SK-N-SH treated with all-trans-retinoic acid at 6 μM for 48 hours (cell line): ENCODE measurements at regions not wholly inside any gene's neighbourhood (a gene's known extent, or its start where the extent isn't known, plus 50 kb on each side); places are given as distances from the start of the nearest gene placed in this dataset.
A peak's percentile ranks its signal among the peaks of the same experiment; 100 is the strongest.
"Not testable (repeated sequence)": the region's sequence is repeated elsewhere in the genome, so short reads cannot be mapped to it uniquely, and the experiment has no call there.

ENCODE experiments used
- ATAC-seq: fragments of 200-7000 bp; cut with Tn5 transposase; 3 replicates; pipeline ENCODE4 v1.9.1; 2020; ENCODE audit warnings: mild to moderate bottlenecking, moderate library complexity
- ARNTL ChIP-seq: fragments of 450-650 bp; formaldehyde crosslinking; IDR thresholded peaks from 2 replicates; pipeline ENCODE4 v1.5.0; 2020; ENCODE audit warnings: low read depth, mild to moderate bottlenecking, moderate library complexity, borderline replicate concordance
- OSR1 ChIP-seq: fragments of 250-450 bp; sonication (Bioruptor Pico); IDR thresholded peaks from 2 replicates; pipeline ENCODE4 v1.8.0; 2022; ENCODE audit warnings: moderate library complexity, mild to moderate bottlenecking, inconsistent platforms
- PATZ1 ChIP-seq: fragments of 250-450 bp; sonication (Bioruptor Pico); IDR thresholded peaks from 2 replicates; pipeline ENCODE4 v1.8.0; 2020; ENCODE audit warnings: mild to moderate bottlenecking, moderate library complexity, borderline replicate concordance
- ZFP30 ChIP-seq: fragments of 450-650 bp; formaldehyde crosslinking; IDR thresholded peaks from 2 replicates; pipeline ENCODE4 v1.5.0; 2022; ENCODE audit warnings: mild to moderate bottlenecking, moderate library complexity
- ZNF70 ChIP-seq: fragments of 450-650 bp; formaldehyde crosslinking; IDR thresholded peaks from 2 replicates; pipeline ENCODE4 v1.5.0; 2020; ENCODE audit warnings: mild to moderate bottlenecking, moderate library complexity

GRCh38 chr12:9319044-9319841 is 111.0 kb upstream of the PZP start:
- ATAC-seq, result peak; percentile 74
- TF ChIP-seq ZNF70 (no peak), PATZ1 (no peak), ARNTL (no peak), OSR1 (CRISPR knock-in tag) (no peak), ZFP30 (CRISPR knock-in tag) (no peak)
- TF ChIP-seq, all 23 proteins: peak for 0

- not testable (repeated sequence) for ATAC-seq
These were observed 105.3 kb upstream of the PZP start for GRCh38 chr12:9313479-9313878.

GRCh38 chr12:9312406-9313392 is 104.5 kb upstream of the PZP start:
- ATAC-seq, result not testable (repeated sequence)

DNA sequence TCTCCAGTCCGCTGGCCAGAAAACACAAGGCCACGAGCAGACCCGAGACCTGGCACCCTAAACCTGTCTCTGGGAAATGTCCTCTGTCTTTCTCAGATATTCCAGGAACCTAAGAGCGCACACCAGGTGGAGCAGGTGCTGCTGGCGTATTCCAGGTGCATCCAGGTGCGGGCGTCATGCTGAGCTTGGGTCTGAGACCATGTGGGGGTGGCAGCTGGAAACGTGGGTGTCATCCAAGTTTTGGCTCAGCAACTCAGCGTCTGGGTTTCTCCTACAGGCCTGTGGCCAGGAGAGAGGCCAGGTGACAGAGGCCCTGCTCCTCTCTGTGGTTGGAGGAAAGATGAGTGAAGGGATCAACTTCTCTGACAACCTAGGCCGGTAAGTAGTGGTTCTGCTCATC is 103.3 kb upstream of the PZP start:
- not testable (repeated sequence) for ATAC-seq

- not testable (repeated sequence) for ATAC-seq
These were observed 102.5 kb upstream of the PZP start for GRCh38 chr12:9310645-9311044.

DNA sequence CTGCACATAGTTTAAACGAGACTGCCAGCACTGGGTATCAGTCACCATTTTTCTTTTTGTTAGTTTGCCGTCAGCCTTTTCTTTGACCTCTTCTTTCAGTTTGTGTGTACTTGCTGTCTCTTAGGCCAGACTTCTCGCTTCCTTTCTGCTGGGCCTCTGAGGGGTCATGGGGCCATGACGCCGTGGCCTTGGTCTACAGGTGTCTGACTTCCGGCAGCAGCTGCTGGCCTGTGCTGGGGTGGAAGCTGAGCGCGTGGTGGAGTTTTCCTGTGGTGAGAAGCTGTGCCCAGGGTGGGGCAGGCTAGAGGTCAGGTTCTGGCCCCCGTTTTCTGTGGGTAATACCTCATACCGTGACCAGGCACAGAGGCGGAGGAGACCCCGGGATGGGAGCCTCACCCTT is 101.6 kb upstream of the PZP start:
- not testable (repeated sequence) for ATAC-seq

- ATAC-seq, result not testable (repeated sequence)
These were observed 100.5 kb upstream of the PZP start for GRCh38 chr12:9308745-9309144.

GRCh38 chr12:9308163-9308562 is 100.0 kb upstream of the PZP start:
- not testable (repeated sequence) for ATAC-seq

DNA sequence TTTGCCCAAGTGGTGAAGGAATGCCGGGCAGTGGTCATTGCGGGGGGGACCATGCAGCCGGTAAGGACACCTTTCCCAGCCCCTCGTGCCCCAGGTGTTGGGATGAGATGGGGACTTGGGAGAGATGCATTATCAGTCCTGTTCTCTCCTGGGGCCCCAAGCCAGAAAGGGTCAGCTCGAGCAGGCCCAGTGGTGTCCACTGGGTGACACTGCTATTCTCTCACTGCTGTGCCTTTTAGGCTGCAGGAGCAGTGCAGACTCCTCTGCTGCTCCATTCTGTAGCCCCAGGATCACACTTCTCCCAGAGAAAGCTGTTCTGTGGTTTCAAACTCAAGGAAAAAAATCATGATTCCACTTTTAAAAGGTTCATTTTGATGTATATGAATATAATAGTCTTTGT is 99.1 kb upstream of the PZP start:
- not testable (repeated sequence) for ATAC-seq

DNA sequence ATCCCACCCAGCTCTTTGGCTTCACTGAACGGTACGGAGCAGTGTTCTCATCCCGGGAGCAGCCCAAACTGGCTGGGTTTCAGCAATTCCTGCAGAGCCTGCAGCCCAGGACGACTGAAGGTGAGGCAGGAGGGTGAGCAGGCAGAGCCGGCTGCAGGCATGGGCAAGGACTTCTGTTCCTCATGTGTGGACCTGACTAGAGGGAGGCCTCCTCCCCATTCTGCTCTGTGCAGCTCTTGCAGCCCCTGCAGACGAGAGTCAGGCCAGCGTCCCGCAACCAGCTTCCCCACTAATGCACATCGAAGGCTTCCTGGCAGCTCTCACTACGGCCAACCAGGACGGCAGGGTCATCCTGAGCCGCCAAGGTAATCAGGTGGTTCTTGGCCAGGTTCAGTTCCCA is 97.8 kb upstream of the PZP start:
- ATAC-seq, result not testable (repeated sequence)

DNA sequence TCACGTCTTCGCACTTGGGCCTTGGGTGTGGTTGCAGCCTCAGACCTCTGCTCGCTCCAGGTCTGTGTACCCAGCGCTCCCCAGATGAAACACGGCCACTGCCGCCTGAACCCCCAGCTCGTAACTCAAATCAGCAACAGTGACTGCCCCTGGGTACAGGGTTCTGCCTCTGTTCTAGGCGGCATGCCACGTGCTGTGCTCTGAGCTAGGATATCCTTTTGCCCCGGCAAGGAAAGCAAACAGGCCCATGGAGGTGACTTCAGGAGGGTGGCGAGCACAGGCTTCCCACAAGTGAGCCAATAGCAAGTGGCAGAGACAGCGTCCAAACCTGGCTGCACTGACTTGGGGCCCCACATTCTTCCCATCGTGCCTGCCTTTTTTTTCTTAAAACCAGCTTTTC is 96.3 kb upstream of the PZP start:
- not testable (repeated sequence) for ATAC-seq

DNA sequence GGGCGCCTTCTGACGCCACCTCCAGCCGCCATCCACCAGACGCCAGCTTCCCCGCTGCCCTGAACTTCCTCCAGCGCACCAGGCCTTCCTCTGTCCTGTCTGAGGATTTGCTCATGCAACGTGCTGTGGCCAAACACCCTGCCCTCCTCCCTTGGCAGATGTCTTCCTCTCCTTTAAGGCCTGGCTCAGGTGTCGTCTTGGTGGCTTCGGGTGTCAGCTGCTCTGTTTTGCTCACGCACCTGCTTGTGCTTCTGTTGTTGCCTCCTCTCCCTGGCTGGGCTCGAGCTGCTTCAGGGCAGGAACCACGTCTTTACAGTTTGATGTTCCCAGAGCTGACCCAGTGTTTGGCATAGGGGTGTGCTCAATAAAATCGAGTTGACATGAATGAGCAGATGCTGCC is 87.7 kb upstream of the PZP start:
- ATAC-seq, result not testable (repeated sequence)

DNA sequence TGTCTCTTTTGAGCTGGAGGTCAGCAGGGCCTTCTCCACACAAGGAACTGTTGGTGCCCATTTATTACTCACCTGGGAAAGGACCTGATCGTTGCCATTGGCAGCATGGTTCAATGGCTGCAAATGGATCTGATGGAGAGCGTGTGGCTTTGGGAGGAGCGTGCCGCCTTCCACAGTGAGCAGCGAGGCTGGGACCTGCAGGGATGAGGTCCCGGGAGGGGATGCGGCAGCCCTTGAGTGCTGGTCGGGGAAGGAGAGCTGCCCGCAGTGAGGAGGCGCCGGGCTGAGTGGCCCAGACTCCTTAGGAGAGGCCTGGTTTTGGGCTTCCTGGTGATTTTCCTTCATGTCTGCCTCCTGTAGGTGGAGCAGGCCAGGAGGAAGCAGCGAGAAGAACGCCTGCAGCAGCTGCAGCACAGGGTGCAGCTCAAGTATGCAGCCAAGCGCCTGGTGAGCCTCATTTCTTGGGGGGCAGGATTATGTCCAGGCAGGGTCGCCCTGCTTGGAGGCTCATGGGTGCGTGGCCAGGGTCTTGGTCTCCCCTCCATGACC is 86.0 kb upstream of the PZP start:
- ATAC-seq, result not testable (repeated sequence)

- not testable (repeated sequence) for ATAC-seq
These were observed 85.2 kb upstream of the PZP start for GRCh38 chr12:9293391-9293790.

- not testable (repeated sequence) for ATAC-seq
These were observed 81.8 kb upstream of the PZP start for GRCh38 chr12:9289984-9290383.

DNA sequence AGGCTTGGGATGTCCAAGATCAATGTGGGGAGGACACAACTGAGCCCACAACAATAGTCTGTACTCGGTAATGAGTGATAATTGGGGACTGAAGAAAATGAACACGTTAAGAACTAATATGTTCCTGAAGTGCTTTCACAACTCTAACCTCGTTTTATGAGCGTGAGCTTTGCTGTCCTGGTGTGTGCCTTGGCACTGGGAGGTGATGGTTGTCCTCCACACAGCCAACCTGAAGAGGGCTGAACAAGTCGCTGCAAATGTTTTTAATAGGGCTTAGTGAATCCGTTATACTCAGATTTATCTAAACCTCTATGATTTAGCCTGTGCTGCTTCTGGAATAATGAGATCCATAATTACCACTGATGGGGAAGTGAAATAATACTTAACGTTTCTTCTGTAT is 76.5 kb upstream of the PZP start:
- peak; percentile 9 for ATAC-seq

DNA sequence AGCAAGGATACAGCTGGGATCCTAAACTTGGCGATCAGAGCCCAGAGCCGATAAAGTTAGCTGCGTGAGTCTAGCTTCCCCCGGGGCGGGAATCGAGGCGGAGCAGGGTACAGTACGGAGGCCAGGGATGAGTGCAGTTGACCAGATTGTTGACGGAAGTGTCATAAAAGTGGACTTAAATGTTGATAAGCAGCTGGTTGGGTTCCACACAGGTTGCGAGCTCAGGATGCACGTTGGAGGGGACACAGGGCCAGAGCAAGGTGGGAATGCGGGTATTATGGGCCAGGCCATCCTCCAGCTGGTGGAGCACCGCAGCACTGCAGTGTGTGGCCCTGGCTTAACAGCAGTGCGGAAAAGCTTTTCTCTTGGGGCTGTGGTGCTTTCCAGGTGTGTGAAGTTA is 76.0 kb upstream of the PZP start:
- ATAC-seq, result peak; percentile 85

DNA sequence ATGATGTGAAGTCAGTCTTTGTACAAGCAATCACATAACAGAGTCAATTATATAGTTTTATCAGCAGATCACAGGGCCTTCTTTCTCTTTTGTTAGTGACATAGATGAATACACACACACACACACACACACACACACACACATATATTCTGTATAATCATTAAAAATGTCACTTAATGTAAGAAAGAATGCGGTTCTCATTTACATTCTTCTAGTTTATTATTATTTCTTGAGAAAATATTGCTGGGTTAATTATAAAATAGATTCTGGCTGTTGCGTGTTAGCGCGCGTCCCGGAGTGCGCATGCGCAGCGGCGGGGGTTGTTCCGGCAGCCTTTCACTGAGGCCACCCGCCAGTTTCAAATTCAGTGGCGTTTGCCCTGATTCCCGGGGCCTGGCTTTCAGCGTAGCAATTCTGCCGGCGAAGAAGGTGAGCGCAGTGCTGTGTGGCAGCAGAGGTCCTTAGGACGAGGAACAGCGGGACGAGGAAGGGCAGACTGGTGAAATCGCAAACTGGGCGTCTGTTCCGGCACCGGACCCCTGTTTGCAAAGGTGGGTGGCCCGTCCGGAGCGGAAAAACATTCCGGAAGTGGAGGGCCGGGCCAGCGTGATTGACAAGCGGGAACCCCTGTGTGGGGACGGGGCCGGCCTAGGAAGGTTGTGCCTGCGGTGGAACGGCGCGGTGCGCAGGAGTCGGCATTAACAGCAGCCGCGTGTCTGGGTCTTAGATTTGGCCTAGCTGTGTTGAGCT is 75.3 kb upstream of the PZP start:
- peak; percentile 97 for ATAC-seq
